Lung (tissue), 11 donors: ENCODE measurements at regions not wholly inside any gene's neighbourhood (a gene's known extent, or its start where the extent isn't known, plus 50 kb on each side); places are given as distances from the start of the nearest gene placed in this dataset.

ENCODE experiments used
- ATAC-seq: fragments of 200-7000 bp; cut with Tn5 transposase; one replicate; pipeline ENCODE4 v1.9.1; 2020; ENCODE audit warnings: moderate number of reproducible peaks; ENCODE audit not compliant: insufficient read depth, low FRiP score
- DNase-seq, 3 donors: peaks; one replicate each; pipeline ENCODE4 v3.0.0-alpha.2; 2013 to 2017
- H3K27ac ChIP-seq, 2 donors: one replicate each; pipeline ENCODE4 v1.5.1; 2013; ENCODE audit warnings: mild to moderate bottlenecking in 2 of 2, moderate library complexity in 2 of 2, control low read depth in 1 of 2, inconsistent platforms in 1 of 2, low read depth in 1 of 2, low read length in 1 of 2
- H3K27me3 ChIP-seq, 3 donors: one replicate each; pipeline ENCODE4 v1.5.1; 2013; ENCODE audit warnings: low read length in 2 of 3; ENCODE audit not compliant: control insufficient read depth in 3 of 3, insufficient read depth in 3 of 3
- H3K36me3 ChIP-seq, 4 donors: one replicate each; pipeline ENCODE4 v1.5.1; 2013; ENCODE audit warnings: low read length in 4 of 4, mild to moderate bottlenecking in 1 of 4, moderate library complexity in 1 of 4; ENCODE audit not compliant: control insufficient read depth in 4 of 4, insufficient read depth in 4 of 4
- H3K4me1 ChIP-seq, 5 donors: one replicate each; pipeline ENCODE4 v1.5.1; 2013; ENCODE audit warnings: low read length in 5 of 5, mild to moderate bottlenecking in 2 of 5, moderate library complexity in 1 of 5; ENCODE audit not compliant: control insufficient read depth in 5 of 5, insufficient read depth in 5 of 5
- H3K4me3 ChIP-seq: one replicate; pipeline ENCODE4 v1.5.1; 2013; ENCODE audit warnings: mild to moderate bottlenecking, control low read depth, moderate library complexity
- H3K9ac ChIP-seq, 2 donors: one replicate each; pipeline ENCODE4 v1.5.1; 2013; ENCODE audit warnings: low read length in 2 of 2, control low read depth in 1 of 2; ENCODE audit not compliant: insufficient read depth in 1 of 2
- H3K9me3 ChIP-seq, 4 donors: one replicate each; pipeline ENCODE4 v1.5.1; 2013; ENCODE audit warnings: low read length in 3 of 4, mild to moderate bottlenecking in 1 of 4, moderate library complexity in 1 of 4; ENCODE audit not compliant: control insufficient read depth in 4 of 4, insufficient read depth in 3 of 4
- WGBS, 2 donors: extraction: QIAGEN DNeasy Blood & Tissue Kit; methylation state at CpG; one replicate each; pipeline ENCODE4 v1.1.7; 2013; 5-methylcytosine and 5-hydroxymethylcytosine counted together
- TF ChIP-seq, protein P1 (sequence below): IDR thresholded peaks from 2 replicates; pipeline ENCODE4 v1.5.1; 2012; ENCODE audit warnings: mild to moderate bottlenecking; ENCODE audit errors: control extremely low read depth, extremely low read depth
- donor health status: control.
- donor health status: control.
- donor health status: Bipolar disorder and iron deficiency.
- donor health status: healthy.
- donor health status: DM: yes; HTN: yes; CAD: no.

GRCh38 chr10:61321041-61321857 lies 131.9 kb downstream of the TMEM26 start:
- ATAC-seq (no peak), DNase-seq (no peak)
- Histone ChIP-seq H3K4me1 (no peaks in the 10 kb centered on the region), H3K9ac (no peak overlapping the region), H3K9me3 (no peaks in the 10 kb centered on the region), H3K4me3 (no peak overlapping the region), H3K36me3 (no peaks in the 10 kb centered on the region), H3K27me3 (no peaks in the 10 kb centered on the region), H3K27ac (no peak overlapping the region)
- TF ChIP-seq, protein P1, sequence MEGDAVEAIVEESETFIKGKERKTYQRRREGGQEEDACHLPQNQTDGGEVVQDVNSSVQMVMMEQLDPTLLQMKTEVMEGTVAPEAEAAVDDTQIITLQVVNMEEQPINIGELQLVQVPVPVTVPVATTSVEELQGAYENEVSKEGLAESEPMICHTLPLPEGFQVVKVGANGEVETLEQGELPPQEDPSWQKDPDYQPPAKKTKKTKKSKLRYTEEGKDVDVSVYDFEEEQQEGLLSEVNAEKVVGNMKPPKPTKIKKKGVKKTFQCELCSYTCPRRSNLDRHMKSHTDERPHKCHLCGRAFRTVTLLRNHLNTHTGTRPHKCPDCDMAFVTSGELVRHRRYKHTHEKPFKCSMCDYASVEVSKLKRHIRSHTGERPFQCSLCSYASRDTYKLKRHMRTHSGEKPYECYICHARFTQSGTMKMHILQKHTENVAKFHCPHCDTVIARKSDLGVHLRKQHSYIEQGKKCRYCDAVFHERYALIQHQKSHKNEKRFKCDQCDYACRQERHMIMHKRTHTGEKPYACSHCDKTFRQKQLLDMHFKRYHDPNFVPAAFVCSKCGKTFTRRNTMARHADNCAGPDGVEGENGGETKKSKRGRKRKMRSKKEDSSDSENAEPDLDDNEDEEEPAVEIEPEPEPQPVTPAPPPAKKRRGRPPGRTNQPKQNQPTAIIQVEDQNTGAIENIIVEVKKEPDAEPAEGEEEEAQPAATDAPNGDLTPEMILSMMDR: no peak
- WGBS, 2 donors: 67 to 71% methylated on average over 3 of the region's 3 CpGs

DNA sequence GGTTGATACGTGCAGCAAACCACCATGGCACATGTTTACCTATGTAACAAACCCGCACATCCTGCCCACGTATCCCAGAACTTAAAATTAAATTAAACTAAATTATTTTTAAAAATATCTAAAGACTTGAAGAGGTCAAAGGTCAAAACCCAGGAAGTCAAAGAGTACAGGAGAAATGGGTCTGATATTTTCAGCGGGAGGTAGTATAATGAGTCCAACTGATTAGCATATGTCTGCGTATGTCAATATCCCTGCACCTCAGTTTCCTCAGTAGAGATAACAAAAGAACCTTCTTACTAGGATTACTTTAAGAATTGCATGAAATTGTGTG lies 133.0 kb downstream of the TMEM26 start:
- ATAC-seq (no peak), DNase-seq (no peak)
- Histone ChIP-seq H3K27me3 (no peaks in the 10 kb centered on the region), H3K4me1 (no peaks in the 10 kb centered on the region), H3K9me3 (no peaks in the 10 kb centered on the region), H3K9ac (no peak overlapping the region), H3K36me3 (no peaks in the 10 kb centered on the region), H3K4me3 (no peak overlapping the region), H3K27ac (no peak overlapping the region)
- TF ChIP-seq, protein P1: no peak
- WGBS, 2 donors: 95 to 97% methylated on average over 5 of the region's 5 CpGs

DNA sequence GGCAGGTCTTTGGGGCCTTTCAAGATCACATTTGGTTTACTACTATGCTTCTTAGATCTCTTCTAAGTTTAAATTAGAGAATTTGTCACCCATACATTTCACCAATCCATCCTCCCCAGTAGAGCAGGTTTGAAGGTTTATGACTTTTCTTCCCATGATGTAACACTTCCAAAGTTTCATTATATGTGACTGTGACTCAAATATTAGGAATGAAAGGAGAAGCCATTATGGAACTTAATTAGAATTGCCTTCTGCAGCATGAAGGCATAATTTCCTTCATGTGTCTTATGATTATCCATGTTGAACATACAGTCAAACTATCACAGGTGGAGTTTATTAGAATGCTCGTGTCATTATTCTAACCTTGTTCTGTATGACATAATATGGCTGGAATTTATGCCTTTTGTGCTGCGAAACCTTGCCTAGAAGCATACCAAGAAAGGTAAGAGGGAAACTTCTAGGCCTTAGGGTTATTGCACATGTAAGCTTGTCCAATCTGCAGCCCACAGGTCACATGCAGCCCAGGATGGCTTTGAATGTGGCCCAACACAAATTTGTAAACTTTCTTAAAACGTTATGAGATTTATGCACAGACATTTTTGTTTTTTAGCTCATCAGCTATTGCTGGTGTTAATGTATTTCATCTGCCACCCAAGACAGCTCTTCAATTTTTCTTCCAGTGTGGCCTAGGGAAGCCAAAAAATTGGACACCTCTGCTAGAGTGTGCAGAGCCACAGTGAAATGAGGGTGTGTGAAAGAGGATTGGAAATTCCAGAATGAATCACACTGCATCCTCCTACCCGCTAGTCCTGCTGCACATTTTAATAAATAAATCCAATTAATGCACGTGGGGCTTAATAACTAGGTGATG lies 133.6 kb downstream of the TMEM26 start:
- Histone ChIP-seq H3K9me3 (peaks cover 0 to 3% (median 0%) of the 10 kb centered on the region in 4 donors), H3K27ac (no peak overlapping the region), H3K4me3 (no peak overlapping the region), H3K4me1 (no peaks in the 10 kb centered on the region), H3K27me3 (no peaks in the 10 kb centered on the region), H3K9ac (no peak overlapping the region), H3K36me3 (no peaks in the 10 kb centered on the region)
- TF ChIP-seq, protein P1: no peak
- WGBS, 2 donors: 86 to 94% methylated on average over 5 of the region's 5 CpGs
- ATAC-seq (no peak), DNase-seq (no peak)
